Left renal cortex interstitium (tissue), 4 donors: ENCODE measurements at regions not wholly inside any gene's neighbourhood (a gene's known extent, or its start where the extent isn't known, plus 50 kb on each side); places are given as distances from the start of the nearest gene placed in this dataset.

ENCODE experiments used
- DNase-seq, 4 donors: peaks; one replicate each; pipeline ENCODE4 v3.0.0-alpha.2; 2013; ENCODE audit warnings: low read depth in 4 of 4, low spot score in 2 of 4, missing footprints in 1 of 4

GRCh38 chr10:21269289-21269688, 256.2 kb downstream of the SKIDA1 start:
- no peak for DNase-seq

- no peak for DNase-seq
Observed at GRCh38 chr10:21265622-21266021, 259.9 kb downstream of the SKIDA1 start.

- DNase-seq, result no peak
Observed at GRCh38 chr10:21264271-21264670, 261.2 kb downstream of the SKIDA1 start.

DNA sequence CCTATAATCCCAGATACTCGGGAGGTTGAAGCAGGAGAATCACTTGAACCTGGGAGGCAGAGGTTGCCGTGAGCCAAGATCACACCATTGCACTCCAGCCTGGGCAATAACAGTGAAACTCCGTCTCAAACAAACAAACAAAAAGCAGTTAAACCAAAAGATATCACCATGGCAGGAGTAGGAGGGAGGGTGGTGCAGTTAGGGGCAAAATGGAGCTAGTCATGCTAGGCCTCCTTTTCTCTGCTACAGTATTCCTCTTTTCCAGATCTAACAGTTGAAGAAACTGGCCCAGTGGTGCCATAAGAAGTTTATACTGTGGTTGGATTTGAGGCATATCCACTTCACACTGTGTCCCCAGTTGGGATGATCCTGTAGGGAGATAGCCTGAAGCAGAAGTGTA, 261.6 kb downstream of the SKIDA1 start:
- no peak for DNase-seq

DNA sequence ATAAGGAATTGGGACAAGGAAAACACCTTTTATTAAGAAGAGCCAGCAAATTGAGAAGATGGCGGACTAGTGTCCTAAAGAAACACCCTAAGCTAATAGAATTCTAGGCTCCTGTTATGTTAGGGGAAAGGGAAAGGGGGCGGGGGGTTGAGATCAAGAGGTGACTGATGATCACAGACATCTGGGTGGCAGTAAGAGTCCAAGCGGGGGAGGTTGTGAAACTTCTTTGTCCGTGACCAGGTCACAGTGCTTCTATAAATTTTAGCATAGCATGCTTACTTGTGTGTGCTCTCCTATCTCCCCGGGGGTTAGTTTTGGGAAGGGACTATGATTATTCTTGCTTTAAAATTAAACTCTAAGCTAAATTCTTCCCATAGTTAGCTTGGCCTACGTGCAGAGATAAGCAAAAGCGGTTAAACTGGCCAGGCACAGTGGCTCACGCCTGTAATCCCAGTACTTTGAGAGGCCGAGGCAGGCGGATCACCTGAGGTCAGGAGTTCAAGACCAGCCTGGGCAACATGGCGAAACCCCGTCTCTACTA, 262.1 kb downstream of the SKIDA1 start:
- no peak for DNase-seq

DNA sequence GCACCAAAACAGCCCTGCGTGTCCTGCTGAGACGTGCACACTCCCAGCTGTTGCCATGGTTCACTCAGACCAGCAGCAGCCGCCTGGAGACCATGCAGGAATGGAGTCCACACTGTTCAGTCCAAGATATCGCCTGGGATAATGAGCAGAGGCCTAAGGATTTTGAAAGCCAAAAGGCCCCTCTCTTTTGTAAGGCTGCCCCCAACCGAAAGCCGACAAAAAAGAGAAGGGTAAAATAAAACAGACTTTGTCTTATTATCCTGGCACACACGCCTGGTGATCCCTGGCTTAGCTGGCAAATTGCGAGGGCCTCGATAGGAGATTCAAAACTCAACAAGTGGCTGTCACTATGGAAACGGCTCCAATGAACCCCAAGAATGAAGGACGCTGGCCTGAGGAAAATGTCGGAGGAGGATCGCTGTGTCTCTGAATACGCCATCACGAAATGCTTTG, 263.6 kb downstream of the SKIDA1 start:
- DNase-seq, result no peak

GRCh38 chr10:21260506-21261149, 264.9 kb downstream of the SKIDA1 start:
- DNase-seq, result no peak

DNA sequence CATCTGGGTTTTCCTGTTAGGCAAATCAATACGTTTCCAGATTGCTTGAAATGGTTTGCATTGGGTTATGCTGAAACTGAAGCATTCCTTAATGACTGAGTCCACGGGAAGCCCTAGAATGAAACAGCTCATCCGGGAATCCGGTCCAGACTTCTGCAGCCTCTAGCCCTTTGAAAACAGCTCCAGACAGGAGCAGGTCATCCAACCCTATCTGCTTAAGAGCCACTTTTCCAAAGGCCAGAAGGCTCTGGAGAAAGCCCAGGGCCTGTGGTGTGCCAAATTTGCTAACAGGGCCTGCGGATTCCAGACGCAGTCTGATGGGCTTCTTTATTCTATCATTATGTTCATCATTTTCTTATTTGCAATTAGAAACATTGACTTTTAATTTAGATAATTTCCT, 265.4 kb downstream of the SKIDA1 start:
- no peak for DNase-seq

DNA sequence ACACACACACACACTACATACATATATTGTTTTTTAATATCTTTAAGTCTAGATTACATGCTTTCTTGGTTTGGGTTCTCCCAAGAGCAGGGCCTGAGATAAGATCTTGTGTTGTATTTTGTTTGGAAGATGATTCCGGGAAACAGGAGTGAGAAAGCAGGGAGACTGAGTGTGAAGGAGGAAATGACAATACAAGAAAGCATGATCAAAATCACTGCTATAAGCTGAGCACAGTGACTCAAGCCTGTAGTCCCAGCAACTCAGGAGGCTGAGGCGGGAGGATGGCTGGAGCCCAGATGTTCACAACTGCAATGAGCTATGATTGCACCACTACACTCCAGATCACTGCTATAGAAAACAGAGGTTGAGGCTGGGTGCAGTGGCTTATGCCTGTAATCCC, 267.6 kb downstream of the SKIDA1 start:
- no peak for DNase-seq

GRCh38 chr10:21257191-21257590, 268.3 kb downstream of the SKIDA1 start:
- no peak for DNase-seq

DNA sequence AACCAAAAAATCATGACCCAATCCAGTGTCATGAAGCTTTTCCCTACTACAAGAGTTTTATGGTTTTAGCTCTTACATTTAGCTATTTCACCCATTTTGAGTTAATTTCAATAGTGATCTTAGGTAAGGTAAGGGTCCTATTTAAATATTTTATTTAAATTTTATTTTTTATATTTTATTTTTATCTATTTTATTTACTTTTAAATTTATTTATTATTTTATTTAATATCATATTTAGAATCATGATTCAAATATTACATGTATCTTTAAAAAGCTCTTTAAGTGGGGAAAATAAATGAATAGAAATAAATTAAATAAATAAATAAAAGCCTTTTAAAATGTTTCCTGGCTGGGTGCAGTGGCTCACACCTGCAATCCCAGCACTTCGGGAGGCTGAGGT, 276.0 kb downstream of the SKIDA1 start:
- DNase-seq, result no peak

DNA sequence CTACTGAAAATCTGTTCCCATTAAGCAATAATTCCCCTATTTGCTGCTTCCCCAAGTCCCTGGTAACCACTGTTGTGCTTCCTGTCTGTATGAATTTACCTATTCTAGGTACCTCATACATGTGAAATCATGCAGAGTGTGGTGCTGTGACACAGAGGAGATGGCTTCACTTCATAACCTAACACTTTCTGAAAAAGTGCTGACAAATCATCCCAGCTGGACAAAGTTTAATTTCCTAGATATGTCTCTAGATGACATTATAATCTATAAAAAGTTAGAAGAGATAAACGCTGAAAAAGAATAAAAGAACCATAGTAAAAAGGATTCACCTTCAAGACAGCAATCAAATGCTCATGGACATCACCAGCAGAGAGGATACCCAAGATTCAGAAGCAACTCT, 277.9 kb downstream of the SKIDA1 start:
- DNase-seq, result no peak

GRCh38 chr10:21246178-21246577, 279.3 kb downstream of the SKIDA1 start:
- no peak for DNase-seq

DNA sequence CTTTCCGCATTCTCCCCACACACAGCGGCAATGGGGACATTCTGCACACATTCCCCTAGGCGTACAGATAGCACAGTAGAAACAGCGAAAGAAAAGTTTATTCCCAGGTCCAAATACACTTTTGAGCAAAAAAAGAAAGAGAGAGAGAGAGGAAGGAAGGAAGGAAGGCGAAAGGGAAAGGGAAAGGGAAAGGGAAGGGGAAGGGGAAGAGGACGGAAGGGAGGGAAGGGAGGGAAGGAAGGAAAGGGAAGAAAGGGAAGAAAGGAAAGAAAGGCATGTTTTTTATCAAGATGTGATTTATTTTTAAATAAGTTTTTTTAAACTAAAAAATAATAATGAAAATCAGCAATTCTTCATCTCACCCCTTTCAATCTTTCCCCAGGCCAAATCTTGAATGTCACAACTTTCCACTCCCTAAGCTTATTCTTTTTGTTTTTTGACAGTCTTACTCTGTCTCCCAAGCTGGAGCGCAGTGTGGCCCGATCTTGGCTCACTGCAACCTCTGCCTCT, 281.7 kb downstream of the SKIDA1 start:
- no peak for DNase-seq

DNA sequence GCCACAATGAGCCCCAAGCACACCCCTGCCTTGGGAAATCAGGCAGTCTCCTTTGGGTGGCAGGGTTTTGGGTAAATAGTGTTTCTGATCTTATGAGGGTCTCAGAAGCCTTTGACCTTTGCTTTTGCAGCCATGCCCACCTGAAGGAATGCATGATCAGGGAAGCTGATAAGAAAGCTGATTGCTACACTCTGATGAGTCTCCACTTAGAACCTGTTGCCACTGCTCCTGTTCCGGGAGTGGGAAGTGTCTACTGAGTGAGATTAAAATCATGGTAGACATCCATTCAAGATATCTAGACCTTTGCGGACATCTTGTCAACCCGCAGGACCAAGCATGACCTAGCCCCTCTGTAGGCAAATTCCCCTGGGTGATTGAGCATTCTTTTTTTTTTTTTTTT, 282.6 kb downstream of the SKIDA1 start:
- DNase-seq, result no peak

DNA sequence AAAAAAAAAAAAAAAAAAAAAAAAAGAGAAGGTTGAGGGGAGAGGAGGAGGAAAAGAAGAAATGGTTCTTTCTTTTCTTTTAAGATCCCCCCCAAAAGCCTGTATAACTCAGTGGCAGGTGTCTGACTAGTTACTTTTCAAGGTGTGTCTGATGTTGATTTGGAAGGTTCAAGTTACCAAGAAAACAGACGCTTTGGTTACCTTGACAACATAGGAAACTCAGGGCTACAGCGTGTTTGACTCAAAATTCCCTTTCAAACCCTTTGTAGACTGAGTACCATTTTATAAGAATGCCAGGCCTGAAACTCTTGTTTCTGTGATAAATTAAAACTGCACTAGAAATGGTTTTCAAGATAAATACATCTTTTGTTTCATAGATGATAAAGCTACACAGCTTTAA, 286.8 kb downstream of the SKIDA1 start:
- DNase-seq, result peak in 1 of 4 donors; percentile 20

DNA sequence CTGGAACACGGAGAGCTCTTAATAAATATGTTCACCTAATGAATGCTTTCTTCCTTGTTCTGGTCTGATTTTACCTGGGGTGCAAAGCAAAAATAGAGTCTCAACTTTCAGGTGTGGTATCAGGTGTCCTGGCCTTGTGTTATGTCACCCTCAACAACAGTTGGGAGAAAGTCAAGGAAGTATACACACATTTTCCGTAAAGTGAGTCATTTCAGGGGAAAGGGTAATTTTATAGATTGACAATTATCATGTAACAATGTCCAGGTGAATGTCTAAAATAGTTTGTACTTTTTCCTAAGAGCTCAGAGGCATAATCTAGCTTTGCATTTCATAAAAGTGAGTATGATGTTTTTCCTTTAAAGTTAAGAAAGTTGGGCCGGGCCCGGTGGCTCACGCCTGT, 287.4 kb downstream of the SKIDA1 start:
- no peak for DNase-seq

GRCh38 chr10:21234761-21235160, 290.7 kb downstream of the SKIDA1 start:
- no peak for DNase-seq

GRCh38 chr10:21230219-21230618, 295.3 kb downstream of the SKIDA1 start:
- DNase-seq, result no peak

DNA sequence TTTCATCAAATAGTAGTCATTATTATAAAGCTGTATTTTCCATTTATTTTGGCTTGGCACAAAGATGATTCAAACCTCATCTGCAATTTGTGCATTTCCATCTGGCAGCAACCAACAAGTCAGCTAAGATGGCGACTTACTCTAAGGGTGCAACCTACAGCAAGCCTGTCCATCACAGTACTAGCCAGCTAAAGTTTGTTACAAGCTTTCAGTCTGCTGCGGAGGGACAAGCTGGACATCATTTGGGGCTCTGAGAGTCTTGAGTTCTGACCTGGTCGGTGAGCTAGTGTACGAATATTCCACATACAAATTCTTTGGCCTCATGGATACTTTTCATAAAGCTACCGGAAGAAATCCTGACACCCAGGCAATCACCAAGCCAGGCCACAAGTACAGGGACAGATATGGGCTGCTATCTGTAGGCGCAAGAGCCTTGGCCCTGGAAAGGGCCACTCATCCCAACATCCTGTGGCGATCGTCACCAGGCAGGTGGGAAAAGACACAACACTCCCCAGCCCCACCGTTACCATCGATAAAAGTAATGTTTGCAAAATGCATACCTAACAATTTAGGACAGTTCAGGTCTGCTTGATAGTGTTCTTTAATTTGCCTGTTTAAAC, 307.6 kb downstream of the SKIDA1 start:
- DNase-seq, result no peak

DNA sequence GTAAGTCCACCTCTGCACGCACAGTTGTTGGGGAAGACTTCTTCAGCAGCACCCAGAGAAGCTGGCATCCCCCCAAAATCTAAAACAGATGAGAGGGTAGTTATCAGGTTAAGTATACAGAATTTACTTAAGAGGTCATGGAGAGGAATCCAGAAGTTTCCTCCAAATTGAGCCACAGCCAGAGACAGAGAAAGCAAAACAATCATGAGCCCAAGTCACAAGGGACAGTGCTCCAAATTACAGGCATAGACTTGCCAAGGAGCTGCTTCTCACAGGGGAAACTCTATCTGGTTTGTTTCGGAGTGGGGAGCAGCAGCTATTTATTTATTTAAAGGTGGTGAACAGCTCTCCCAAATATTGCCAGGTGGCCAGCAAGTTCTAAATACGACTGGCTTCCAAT, 308.4 kb downstream of the SKIDA1 start:
- DNase-seq, result no peak

DNA sequence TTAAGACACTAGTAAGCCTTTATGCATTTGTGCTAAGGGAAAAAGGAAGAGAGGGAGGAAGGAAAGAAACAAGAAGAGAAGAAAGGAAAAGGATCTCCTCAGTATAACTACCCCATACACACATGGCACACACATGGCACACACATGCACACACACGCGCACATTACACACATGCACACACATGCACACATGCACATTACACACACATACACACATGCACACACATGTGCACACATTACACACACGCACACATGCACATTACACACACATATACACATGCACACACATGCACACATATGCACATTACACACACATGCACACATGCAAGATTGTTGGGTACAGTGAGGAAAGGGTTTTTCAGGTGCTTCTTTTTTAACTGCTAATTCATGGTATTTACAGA, 311.2 kb downstream of the SKIDA1 start:
- DNase-seq, result no peak
